Motor neuron (in vitro differentiated cells): ENCODE measurements at regions not wholly inside any gene's neighbourhood (a gene's known extent, or its start where the extent isn't known, plus 50 kb on each side); places are given as distances from the start of the nearest gene placed in this dataset.
A peak's percentile ranks its signal among the peaks of the same experiment; 100 is the strongest.

Experiments
- ATAC-seq, 8 experiments: fragments of 200-7000 bp; cut with Tn5 transposase; replicated peaks in 6 of 8; 2 replicates each; pipeline ENCODE4 v1.8.0; 2021; ENCODE audit warnings: mild to moderate bottlenecking in 8 of 8, moderate library complexity in 8 of 8
- H3K27ac ChIP-seq, 2 donors: fragments of 250-450 bp; sonication (Bioruptor Pico); 2 replicates each; pipeline ENCODE4 v1.9.0; 2021; ENCODE audit warnings: antibody characterized with exemption in 2 of 2, mild to moderate bottlenecking in 2 of 2, moderate library complexity in 1 of 2
- H3K4me1 ChIP-seq, 2 donors: fragments of 250-450 bp; sonication (Bioruptor Pico); replicated peaks in 1 of 2; 2 replicates each; pipeline ENCODE4 v1.6.1; 2021; ENCODE audit warnings: antibody characterized with exemption in 2 of 2, mild to moderate bottlenecking in 2 of 2, moderate library complexity in 1 of 2
- H3K4me3 ChIP-seq, 5 donors: fragments of 250-450 bp; sonication (Bioruptor Pico); 2 replicates each; pipeline ENCODE4 v1.9.0; 2021; ENCODE audit warnings: antibody characterized with exemption in 5 of 5, mild to moderate bottlenecking in 5 of 5, moderate library complexity in 4 of 5
- WGBS, 10 experiments: fragments of 450-650 bp; shearing (Covaris generic); methylation state at CpG; one replicate each; pipeline ENCODE4 v1.0.0; 2022; 5-methylcytosine and 5-hydroxymethylcytosine counted together
- in situ Hi-C, 9 experiments: fragments of 400-800 bp; cut with MboI; loops; one replicate each; pipeline ENCODE4 v1.15.0; 2021; ENCODE audit warnings: low sequenced_read_pairs in 9 of 9, low pct_unique_long_range_greater_than_20kb in 2 of 9; ENCODE audit not compliant: unreplicated experiment in 9 of 9

- Histone ChIP-seq H3K27ac (no peak overlapping the region), H3K4me3 (no peak overlapping the region), H3K4me1 (no peaks in the 10 kb centered on the region)
- ATAC-seq: peak in 1 of 8 experiments; percentile 9
- in situ Hi-C loops: loop anchor here in 1 of 9 experiments (25.0 kb wide), 2 partner anchors 204 to 729 kb away; no protein-coding TSS in a partner anchor
- 31 to 100% (median 91%) methylated on average over 1 to 4 of the region's 4 CpGs; no CpG with 5 or more reads in 1 of the 10 experiments for whole genome bisulfite sequencing, 10 experiments
These were observed 444.2 kb downstream of the SETD4 start for GRCh38 chr21:35616090-35616489.

GRCh38 chr21:35615325-35615724 is 445.0 kb downstream of the SETD4 start:
- in situ Hi-C loops: loop anchor here in 1 of 9 experiments (25.0 kb wide), 2 partner anchors 203 to 728 kb away; no protein-coding TSS in a partner anchor
- WGBS, 10 experiments: 91 to 100% (median 100%) methylated on average over 1 of the region's 1 CpG; no CpG with 5 or more reads in 1 of the 10 experiments
- Histone ChIP-seq H3K4me3 (no peak overlapping the region), H3K4me1 (no peaks in the 10 kb centered on the region), H3K27ac (no peak overlapping the region)
- ATAC-seq: no peak

GRCh38 chr21:35614396-35614921 is 445.9 kb downstream of the SETD4 start:
- WGBS, 10 experiments: 52 to 92% (median 84%) methylated on average over 2 to 3 of the region's 4 CpGs; no CpG with 5 or more reads in 7 of the 10 experiments
- H3K27ac ChIP-seq: no peak overlapping the region
- peak in 6 of 8 experiments; percentile 35 to 55 (median 44) for ATAC-seq
- in situ Hi-C loops: loop anchor here in 1 of 9 experiments (25.0 kb wide), 2 partner anchors 202 to 727 kb away; no protein-coding TSS in a partner anchor
- no peak overlapping the region for H3K4me3 ChIP-seq
- no peaks in the 10 kb centered on the region for H3K4me1 ChIP-seq

- H3K4me1 ChIP-seq: no peaks in the 10 kb centered on the region
These were observed 448.6 kb downstream of the SETD4 start for GRCh38 chr21:35611708-35612132.

GRCh38 chr21:35609263-35609662 is 451.1 kb downstream of the SETD4 start:
- in situ Hi-C loops: loop anchor here in 1 of 9 experiments (25.0 kb wide), 2 partner anchors 197 to 722 kb away; no protein-coding TSS in a partner anchor
- 55 to 100% (median 80%) methylated on average over 1 to 4 of the region's 4 CpGs; no CpG with 5 or more reads in 1 of the 10 experiments for WGBS, 10 experiments
- no peak overlapping the region for H3K4me3 ChIP-seq
- ATAC-seq: no peak
- H3K4me1 ChIP-seq: no peaks in the 10 kb centered on the region
- H3K27ac ChIP-seq: no peak overlapping the region

More at GRCh38 chr21:35611708-35612132, 448.6 kb downstream of the SETD4 start:
- Histone ChIP-seq H3K4me3 (no peak overlapping the region), H3K27ac (no peak overlapping the region)
- peak in 4 of 8 experiments; percentile 34 to 98 (median 87) for ATAC-seq
- 0 to 100% (median 45%) methylated on average over 1 to 2 of the region's 2 CpGs; no CpG with 5 or more reads in 4 of the 10 experiments for WGBS, 10 experiments
- in situ Hi-C loops: loop anchor here in 1 of 9 experiments (25.0 kb wide), 2 partner anchors 199 to 724 kb away; no protein-coding TSS in a partner anchor

GRCh38 chr21:35607406-35607805 is 452.9 kb downstream of the SETD4 start:
- 45 to 88% (median 75%) methylated on average over 2 to 5 of the region's 5 CpGs for WGBS, 10 experiments
- Histone ChIP-seq H3K4me1 (no peaks in the 10 kb centered on the region), H3K4me3 (no peak overlapping the region), H3K27ac (no peak overlapping the region)
- ATAC-seq: no peak
- in situ Hi-C loops: loop anchor here in 1 of 9 experiments (25.0 kb wide), 2 partner anchors 195 to 720 kb away; no protein-coding TSS in a partner anchor

GRCh38 chr21:35606578-35606977 is 453.7 kb downstream of the SETD4 start:
- in situ Hi-C loops: loop anchor here in 1 of 9 experiments (25.0 kb wide), 2 partner anchors 194 to 719 kb away; no protein-coding TSS in a partner anchor
- 0 to 70% (median 38%) methylated on average over 1 to 2 of the region's 2 CpGs; no CpG with 5 or more reads in 3 of the 10 experiments for WGBS, 10 experiments
- Histone ChIP-seq H3K27ac (no peak overlapping the region), H3K4me1 (no peaks in the 10 kb centered on the region), H3K4me3 (no peak overlapping the region)
- no peak for ATAC-seq

- in situ Hi-C loops: loop anchor here in 1 of 9 experiments (25.0 kb wide), 2 partner anchors 194 to 719 kb away; no protein-coding TSS in a partner anchor
- Histone ChIP-seq H3K27ac (no peak overlapping the region), H3K4me1 (no peaks in the 10 kb centered on the region), H3K4me3 (no peak overlapping the region)
- no peak for ATAC-seq
- 74 to 100% (median 95%) methylated on average over 2 to 6 of the region's 6 CpGs; no CpG with 5 or more reads in 1 of the 10 experiments for WGBS, 10 experiments
These were observed 454.2 kb downstream of the SETD4 start for GRCh38 chr21:35606146-35606545.

GRCh38 chr21:35603494-35603893 is 456.8 kb downstream of the SETD4 start:
- peak in 3 of 8 experiments; percentile 41 to 60 (median 55) for ATAC-seq
- H3K27ac ChIP-seq: no peak overlapping the region
- in situ Hi-C loops: loop anchor here in 1 of 9 experiments (25.0 kb wide), 2 partner anchors 191 to 716 kb away; no protein-coding TSS in a partner anchor

GRCh38 chr21:35602811-35603362 is 457.4 kb downstream of the SETD4 start:
- Histone ChIP-seq H3K4me3 (no peak overlapping the region), H3K27ac (no peak overlapping the region), H3K4me1 (no peaks in the 10 kb centered on the region)
- WGBS, 10 experiments: 20 to 80% (median 64%) methylated on average over 1 to 6 of the region's 7 CpGs; no CpG with 5 or more reads in 5 of the 10 experiments
- in situ Hi-C loops: loop anchor here in 1 of 9 experiments (25.0 kb wide), 2 partner anchors 191 to 716 kb away; no protein-coding TSS in a partner anchor
- no peak for ATAC-seq

More at GRCh38 chr21:35603494-35603893, 456.8 kb downstream of the SETD4 start:
- Histone ChIP-seq H3K4me1 (no peaks in the 10 kb centered on the region), H3K4me3 (no peak overlapping the region)
- WGBS, 10 experiments: 32 to 100% (median 51%) methylated on average over 1 to 4 of the region's 5 CpGs; no CpG with 5 or more reads in 4 of the 10 experiments

GRCh38 chr21:35601211-35601610 is 459.1 kb downstream of the SETD4 start:
- no peak for ATAC-seq
- H3K4me3 ChIP-seq: no peak overlapping the region
- H3K4me1 ChIP-seq: no peaks in the 10 kb centered on the region
- in situ Hi-C loops: loop anchor here in 1 of 9 experiments (25.0 kb wide), 2 partner anchors 189 to 714 kb away; no protein-coding TSS in a partner anchor
- WGBS, 10 experiments: 0 to 92% (median 67%) methylated on average over 1 to 4 of the region's 4 CpGs; no CpG with 5 or more reads in 3 of the 10 experiments
- H3K27ac ChIP-seq: no peak overlapping the region

GRCh38 chr21:35599164-35599563 is 461.2 kb downstream of the SETD4 start:
- no peak for ATAC-seq
- 63 to 100% (median 85%) methylated on average over 1 to 8 of the region's 8 CpGs for whole genome bisulfite sequencing, 10 experiments
- H3K4me1 ChIP-seq: no peaks in the 10 kb centered on the region
- H3K4me3 ChIP-seq: no peak overlapping the region
- in situ Hi-C loops: no loop called here
- H3K27ac ChIP-seq: no peak overlapping the region
